IMR-90 (cell line): ENCODE measurements at regions not wholly inside any gene's neighbourhood (a gene's known extent, or its start where the extent isn't known, plus 50 kb on each side); places are given as distances from the start of the nearest gene placed in this dataset.

Source experiments
- ATAC-seq: fragments of 200-7000 bp; cut with Tn5 transposase; 2 replicates; pipeline ENCODE4 v1.9.1; 2020; ENCODE audit warnings: low read depth, mild to moderate bottlenecking, moderate library complexity
- BruUV-seq: library from RNA; stranded (reverse); fragments of 400-500 nt; replicated peaks from 2 replicates; lab custom pipeline; 2021; lab: Mats Ljungman, UMichigan
- CTCF ChIA-PET: fragments of 300-600 bp; formaldehyde crosslinking; extraction: SDS; loops from one replicate; lab custom pipeline; 2021; ENCODE audit warnings: antibody characterized with exemption; lab: Yijun Ruan, JAX
- POLR2A ChIA-PET: fragments of 300-600 bp; sonication (Branson Sonifier 250); formaldehyde crosslinking; loops from one replicate; lab custom pipeline; 2022; ENCODE audit warnings: antibody characterized with exemption; ENCODE audit not compliant: unreplicated experiment; lab: Charles Lee
- DNase-seq: peaks from one replicate; pipeline ENCODE4 v3.0.0; 2013
- H2AFZ ChIP-seq: replicated peaks from 2 replicates; pipeline ENCODE3; 2013; ENCODE audit warnings: low read length, mild to moderate bottlenecking; ENCODE audit not compliant: poor library complexity
- H2AK5ac ChIP-seq: 2 replicates; pipeline ENCODE4 v1.6.1; 2013; ENCODE audit warnings: low read depth, low read length, inconsistent platforms
- H2AK9ac ChIP-seq: replicated peaks from 2 replicates; pipeline ENCODE3; 2013; ENCODE audit warnings: mild to moderate bottlenecking, low read depth, low read length, moderate library complexity; ENCODE audit not compliant: poor library complexity
- H2BK120ac ChIP-seq: 2 replicates; pipeline ENCODE4 v1.6.1; 2013; ENCODE audit warnings: low read depth, low read length, inconsistent platforms
- H2BK15ac ChIP-seq: 3 replicates; pipeline ENCODE4 v1.6.1; 2013; ENCODE audit warnings: low read depth, low read length, inconsistent platforms
- H2BK20ac ChIP-seq: 2 replicates; pipeline ENCODE4 v1.6.1; 2013; ENCODE audit warnings: low read depth, mild to moderate bottlenecking, inconsistent platforms, low read length, moderate library complexity
- H2BK5ac ChIP-seq: 2 replicates; pipeline ENCODE4 v1.6.1; 2013; ENCODE audit warnings: mild to moderate bottlenecking, low read depth, low read length, inconsistent platforms; ENCODE audit not compliant: poor library complexity, severe bottlenecking
- H3K14ac ChIP-seq: replicated peaks from 2 replicates; pipeline ENCODE4 v1.6.1; 2013; ENCODE audit warnings: low read depth, low read length, inconsistent platforms
- H3K18ac ChIP-seq: 2 replicates; pipeline ENCODE4 v1.6.1; 2013; ENCODE audit warnings: low read depth, low read length, control low read depth
- H3K23ac ChIP-seq: 2 replicates; pipeline ENCODE4 v1.6.1; 2013; ENCODE audit warnings: low read depth, low read length, inconsistent platforms
- H3K27ac ChIP-seq: 2 replicates; pipeline ENCODE4 v1.5.1; 2013; ENCODE audit warnings: mild to moderate bottlenecking, control low read depth, low read length; ENCODE audit not compliant: insufficient read depth
- H3K27me3 ChIP-seq: 2 replicates; pipeline ENCODE4 v1.6.1; 2013; ENCODE audit warnings: low read length; ENCODE audit not compliant: control insufficient read depth, insufficient read depth
- H3K36me3 ChIP-seq: 2 replicates; pipeline ENCODE4 v1.6.1; 2013; ENCODE audit warnings: low read length, mixed read lengths; ENCODE audit not compliant: control insufficient read depth, insufficient read depth
- H3K4ac ChIP-seq: 2 replicates; pipeline ENCODE4 v1.6.1; 2013; ENCODE audit warnings: low read depth, low read length, inconsistent platforms
- H3K4me1 ChIP-seq: 2 replicates; pipeline ENCODE4 v1.6.1; 2013; ENCODE audit warnings: low read length, mixed read lengths; ENCODE audit not compliant: control insufficient read depth, insufficient read depth
- H3K4me2 ChIP-seq: 2 replicates; pipeline ENCODE4 v1.6.1; 2013; ENCODE audit warnings: low read depth, mild to moderate bottlenecking, control low read depth, low read length, moderate library complexity
- H3K4me3 ChIP-seq: 2 replicates; pipeline ENCODE4 v1.5.1; 2013; ENCODE audit warnings: low read depth, mild to moderate bottlenecking, control low read depth, low read length, moderate library complexity; ENCODE audit not compliant: insufficient read depth
- H3K56ac ChIP-seq: 2 replicates; pipeline ENCODE4 v1.6.1; 2013; ENCODE audit warnings: low read length, inconsistent platforms; ENCODE audit not compliant: insufficient read depth; ENCODE audit errors: extremely low read depth
- H3K79me1 ChIP-seq, 2 experiments: 2 replicates each; pipeline ENCODE4 v1.6.1; 2013; ENCODE audit warnings: low read length in 2 of 2, inconsistent platforms in 1 of 2, low read depth in 1 of 2
- H3K9ac ChIP-seq: 2 replicates; pipeline ENCODE4 v1.6.1; 2013; ENCODE audit warnings: low read depth, low read length, control low read depth
- H3K9me1 ChIP-seq: 2 replicates; pipeline ENCODE4 v1.6.1; 2013; ENCODE audit warnings: low read length, inconsistent platforms; ENCODE audit not compliant: insufficient read depth
- H3K9me3 ChIP-seq: 2 replicates; pipeline ENCODE4 v1.6.1; 2013; ENCODE audit warnings: low read length; ENCODE audit not compliant: control insufficient read depth, insufficient read depth
- H4K20me1 ChIP-seq: 2 replicates; pipeline ENCODE4 v1.6.1; 2013; ENCODE audit warnings: low read length, inconsistent platforms; ENCODE audit not compliant: insufficient read depth
- H4K5ac ChIP-seq: 2 replicates; pipeline ENCODE4 v1.6.1; 2013; ENCODE audit warnings: mild to moderate bottlenecking, low read depth, low read length, control low read depth
- H4K8ac ChIP-seq, 2 experiments: 2 replicates each; pipeline ENCODE4 v1.6.1; 2013; ENCODE audit warnings: low read depth in 2 of 2, low read length in 2 of 2, control low read depth in 1 of 2, inconsistent platforms in 1 of 2
- H4K91ac ChIP-seq: 2 replicates; pipeline ENCODE4 v1.6.1; 2013; ENCODE audit warnings: low read depth, low read length, inconsistent platforms; ENCODE audit not compliant: insufficient read depth
- BHLHE40 ChIP-seq: fragments of 150-350 bp; IDR thresholded peaks from 2 replicates; pipeline ENCODE4 v1.6.1; 2016; ENCODE audit warnings: mild to moderate bottlenecking, low read depth, low read length
- CEBPB ChIP-seq: IDR thresholded peaks from 2 replicates; pipeline ENCODE4 v1.6.1; 2012; ENCODE audit warnings: low read depth, low read length, improper control_type of control experiment
- CHD1 ChIP-seq: IDR thresholded peaks from 2 replicates; pipeline ENCODE4 v1.6.1; 2012; ENCODE audit warnings: low read depth, low read length, improper control_type of control experiment
- CTCF ChIP-seq: conservative IDR thresholded peaks from 2 replicates; pipeline ENCODE4 v1.5.1; 2012; ENCODE audit warnings: mild to moderate bottlenecking, low read depth, low read length, improper control_type of control experiment
- ELK1 ChIP-seq: fragments of 150-350 bp; IDR thresholded peaks from 2 replicates; pipeline ENCODE4 v1.6.1; 2016; ENCODE audit warnings: low read depth, mild to moderate bottlenecking, low read length, moderate library complexity, borderline replicate concordance
- FOS ChIP-seq: fragments of 150-350 bp; IDR thresholded peaks from 2 replicates; pipeline ENCODE4 v1.6.1; 2016; ENCODE audit warnings: low read depth, low read length
- MAFK ChIP-seq: IDR thresholded peaks from 2 replicates; pipeline ENCODE4 v1.6.1; 2012; ENCODE audit warnings: low read depth, low read length, improper control_type of control experiment
- MAZ ChIP-seq: IDR thresholded peaks from 2 replicates; pipeline ENCODE4 v1.6.1; 2012; ENCODE audit warnings: low read depth, mild to moderate bottlenecking, low read length, improper control_type of control experiment, moderate library complexity, borderline replicate concordance
- MXI1 ChIP-seq: IDR thresholded peaks from 2 replicates; pipeline ENCODE4 v1.6.1; 2012; ENCODE audit warnings: low read depth, mild to moderate bottlenecking, low read length, moderate library complexity, borderline replicate concordance
- NFE2L2 ChIP-seq: fragments of 150-350 bp; IDR thresholded peaks from 2 replicates; pipeline ENCODE4 v1.6.1; 2016; ENCODE audit warnings: low read depth, mild to moderate bottlenecking, low read length
- POLR2A ChIP-seq: IDR thresholded peaks from 2 replicates; pipeline ENCODE4 v1.6.1; 2012; ENCODE audit warnings: mild to moderate bottlenecking, low read depth, low read length
- RAD21 ChIP-seq: IDR thresholded peaks from 2 replicates; pipeline ENCODE4 v1.6.1; 2012; ENCODE audit warnings: low read length, improper control_type of control experiment
- RCOR1 ChIP-seq: IDR thresholded peaks from 2 replicates; pipeline ENCODE4 v1.6.1; 2012; ENCODE audit warnings: mild to moderate bottlenecking, low read length, improper control_type of control experiment; ENCODE audit not compliant: insufficient replicate concordance
- RFX5 ChIP-seq: IDR thresholded peaks from 2 replicates; pipeline ENCODE4 v1.8.0; 2012; ENCODE audit warnings: low read depth, mild to moderate bottlenecking, low read length, moderate library complexity
- SMC3 ChIP-seq: fragments of 150-350 bp; IDR thresholded peaks from 2 replicates; pipeline ENCODE4 v1.6.1; 2016; ENCODE audit warnings: low read depth, mild to moderate bottlenecking, antibody characterized with exemption, low read length, moderate library complexity
- USF2 ChIP-seq: fragments of 150-350 bp; IDR thresholded peaks from 2 replicates; pipeline ENCODE4 v1.6.1; 2017; ENCODE audit warnings: mild to moderate bottlenecking, antibody characterized with exemption, low read length, low read depth
- whole genome bisulfite sequencing, 2 experiments: methylation state at CpG; one replicate each; pipeline versions ENCODE4 v1.1.5 to v1.1.7; 2013; ENCODE audit warnings: missing lambda C conversion rate in 2 of 2; ENCODE audit not compliant: insufficient read length in 1 of 2; ENCODE audit errors: extremely low coverage in 2 of 2; 5-methylcytosine and 5-hydroxymethylcytosine counted together
- dilution Hi-C: fragments of 300-500 bp; cut with HindIII; formaldehyde crosslinking; loops from one replicate; pipeline ENCODE4 v1.14.3; 2018; ENCODE audit warnings: low sequenced_read_pairs; ENCODE audit not compliant: unreplicated experiment
- in situ Hi-C: fragments of 300-500 bp; cut with MboI; formaldehyde crosslinking; loops from 3 replicates; pipeline ENCODE4 v1.14.3; 2019; ENCODE audit warnings: low sequenced_read_pairs, inconsistent platforms, mixed read lengths
- intact Hi-C: fragments of 100-400 bp; cut with micrococcal nuclease; formaldehyde crosslinking; loops from 2 replicates; pipeline ENCODE4 v1.10.0; 2022

GRCh38 chr12:61282790-61283575 is 977.2 kb upstream of the USP15 start:
- Histone ChIP-seq H2AK5ac (no peak overlapping the region), H3K27ac (no peak overlapping the region), H2AK9ac (no peak overlapping the region), H3K9me3 (peaks cover 5% of the 10 kb centered on the region), H4K20me1 (no peaks in the 10 kb centered on the region), H2BK20ac (no peak overlapping the region), H2AFZ (no peak overlapping the region), H3K36me3 (no peaks in the 10 kb centered on the region), H3K27me3 (no peaks in the 10 kb centered on the region), H2BK5ac (no peak overlapping the region), H3K79me1 (no peaks in the 10 kb centered on the region), H3K14ac (no peak overlapping the region), H4K8ac (no peak overlapping the region), H2BK15ac (no peak overlapping the region), H3K4me1 (no peaks in the 10 kb centered on the region), H4K91ac (no peak overlapping the region), H2BK120ac (no peak overlapping the region), H3K4me2 (no peak overlapping the region), H3K4ac (no peak overlapping the region), H3K9ac (no peak overlapping the region), H3K18ac (no peak overlapping the region), H3K9me1 (no peaks in the 10 kb centered on the region), H3K4me3 (no peak overlapping the region), H3K56ac (no peak overlapping the region), H4K5ac (no peak overlapping the region), H3K23ac (no peak overlapping the region)
- no CpG with 5 or more reads among the region's 3 CpGs for WGBS, 2 experiments
- DNase-seq (no peak), ATAC-seq (no peak)
- intact Hi-C loops (no loop called here), in situ Hi-C loops (no loop called here), dilution Hi-C loops (no loop called here)
- no TSS peak for BruUV-seq
- ChIA-PET CTCF (interaction anchor here (0.8 kb wide), 1 partner anchor 180 kb away, joined by 3 read pairs; no protein-coding TSS in a partner anchor), POLR2A (no interaction called here)
- TF ChIP-seq CTCF (no peak), USF2 (no peak), BHLHE40 (no peak), NFE2L2 (no peak), RFX5 (no peak), RAD21 (no peak), FOS (no peak), MAFK (no peak), POLR2A (no peak), MAZ (no peak), CEBPB (no peak), ELK1 (no peak), MXI1 (no peak), RCOR1 (no peak), CHD1 (no peak), SMC3 (no peak)
